ENCODE measurements at regions not wholly inside any gene's neighbourhood (a gene's known extent, or its start where the extent isn't known, plus 50 kb on each side); places are given as distances from the start of the nearest gene placed in this dataset.

- DNase-seq (ENCODE audit: extremely low spot score) = no peak
- CTCF ChIA-PET = interaction anchor here (1.6 to 4.0 kb wide), 2 partner anchors 9 to 19 kb away, joined by 3 to 17 read pairs; no protein-coding TSS in a partner anchor
- no peak for TF ChIP-seq CTCF (IDR thresholded peaks at IDR 0.05; ENCODE audit: control extremely low read depth, extremely low read depth, low read depth, missing control alignments)
- POLR2A ChIA-PET = no interaction called here
These were observed 78.9 kb downstream of the EMP1 start for GRCh38 chr12:13275241-13276085.

GRCh38 chr12:13273850-13274249 lies 77.3 kb downstream of the EMP1 start:
- no peak for TF ChIP-seq CTCF (IDR thresholded peaks at IDR 0.05; ENCODE audit: control extremely low read depth, extremely low read depth, low read depth, missing control alignments)
- CTCF ChIA-PET = interaction anchor here (4.0 kb wide), 1 partner anchor 18 kb away, joined by 17 read pairs; no protein-coding TSS in a partner anchor
- POLR2A ChIA-PET = no interaction called here
- no peak for DNase-seq (ENCODE audit: extremely low spot score)

GRCh38 chr12:13273097-13273496 lies 76.6 kb downstream of the EMP1 start:
- TF ChIP-seq CTCF (IDR thresholded peaks at IDR 0.05; ENCODE audit: control extremely low read depth, extremely low read depth, low read depth, missing control alignments) = no peak
- ChIA-PET CTCF (interaction anchor here (4.0 kb wide), 1 partner anchor 17 kb away, joined by 17 read pairs; no protein-coding TSS in a partner anchor), POLR2A (no interaction called here)
- no peak for DNase-seq (ENCODE audit: extremely low spot score)

- POLR2A ChIA-PET = no interaction called here
- TF ChIP-seq CTCF (IDR thresholded peaks at IDR 0.05; ENCODE audit: control extremely low read depth, extremely low read depth, low read depth, missing control alignments) = no peak
- CTCF ChIA-PET = interaction anchor here (1.8 to 5.7 kb wide), 2 partner anchors 9 to 14 kb away, joined by 6 to 40 read pairs; no protein-coding TSS in a partner anchor
- DNase-seq (ENCODE audit: extremely low spot score) = no peak
These were observed 74.3 kb downstream of the EMP1 start for GRCh38 chr12:13270817-13271216.

All from GM10248 (cell line).